ENCODE measurements at regions not wholly inside any gene's neighbourhood (a gene's known extent, or its start where the extent isn't known, plus 50 kb on each side); places are given as distances from the start of the nearest gene placed in this dataset.

GRCh38 chr10:25083546-25084111, 67.2 kb downstream of the THNSL1 start:
- Histone ChIP-seq H4K20me1 (ENCODE audit: low read length) (no peaks in the 10 kb centered on the region), H3K27me3 (ENCODE audit: low read length) (no peaks in the 10 kb centered on the region), H2AFZ (ENCODE audit: low read length) (no peak overlapping the region), H3K9ac (ENCODE audit: low read length) (no peak overlapping the region), H3F3A (ENCODE audit: low read length, unreplicated experiment) (no peaks in the 10 kb centered on the region), H3K27ac (ENCODE audit: low read length) (no peak overlapping the region), H3K36me3 (ENCODE audit: low read depth, low read length) (no peaks in the 10 kb centered on the region), H3K4me2 (ENCODE audit: low read length) (no peak overlapping the region), H3K4me3 (ENCODE audit: low read length) (no peak overlapping the region), H3K4me1 (ENCODE audit: insufficient read depth, low read length) (0 out of 2 replicates have a peak, but pooled peaks cover 3% of the 10 kb centered on the region), H3K9me3 (ENCODE audit: low read length) (no peaks in the 10 kb centered on the region), H3K79me2 (ENCODE audit: low read length) (no peaks in the 10 kb centered on the region), H3K9me2 (replicated peaks; ENCODE audit: low read length) (no peaks in the 10 kb centered on the region)
- intact Hi-C loops (cut with micrococcal nuclease), result loop anchor here (5.0 to 10.0 kb wide), 2 partner anchors 356 to 439 kb away; no protein-coding TSS in a partner anchor
- ATAC-seq (no peak), DNase-seq (no peak)
- ChIA-PET CTCF (no interaction called here), POLR2A (ENCODE audit: unreplicated experiment) (no interaction called here)
- BruUV-seq (replicated peaks), result no TSS peak
- no peak for TF ChIP-seq CTCF (conservative IDR thresholded peaks at IDR 0.05; ENCODE audit: low read depth, low read length)
- no peak for TF ChIP-seq EZH2 (IDR thresholded peaks at IDR 0.05; ENCODE audit: low read length, unreplicated experiment)

- H3K79me2 ChIP-seq (ENCODE audit: low read length), result no peaks in the 10 kb centered on the region
Observed at GRCh38 chr10:25084447-25084846, 68.0 kb downstream of the THNSL1 start.

More at GRCh38 chr10:25084447-25084846, 68.0 kb downstream of the THNSL1 start:
- intact Hi-C loops (cut with micrococcal nuclease), result loop anchor here (5.0 to 10.0 kb wide), 2 partner anchors 357 to 440 kb away; no protein-coding TSS in a partner anchor
- POLR2A ChIA-PET (ENCODE audit: unreplicated experiment), result no interaction called here
- H3K36me3 ChIP-seq (ENCODE audit: low read depth, low read length), result no peaks in the 10 kb centered on the region
- CTCF ChIA-PET, result no interaction called here
- H3K27ac ChIP-seq (ENCODE audit: low read length), result no peak overlapping the region
- H3K4me1 ChIP-seq (ENCODE audit: insufficient read depth, low read length), result 0 out of 2 replicates have a peak, but pooled peaks cover 3% of the 10 kb centered on the region
- ATAC-seq, result no peak
- H4K20me1 ChIP-seq (ENCODE audit: low read length), result no peaks in the 10 kb centered on the region
- no peak overlapping the region for H3K4me3 ChIP-seq (ENCODE audit: low read length)
- DNase-seq, result no peak
- H3K9me3 ChIP-seq (ENCODE audit: low read length), result no peaks in the 10 kb centered on the region
- no peak overlapping the region for H2AFZ ChIP-seq (ENCODE audit: low read length)
- no peaks in the 10 kb centered on the region for H3K9me2 ChIP-seq (replicated peaks; ENCODE audit: low read length)
- no peak overlapping the region for H3K9ac ChIP-seq (ENCODE audit: low read length)
- H3F3A ChIP-seq (ENCODE audit: low read length, unreplicated experiment), result no peaks in the 10 kb centered on the region
- no TSS peak for BruUV-seq (replicated peaks)
- TF ChIP-seq EZH2 (IDR thresholded peaks at IDR 0.05; ENCODE audit: low read length, unreplicated experiment) (no peak), CTCF (conservative IDR thresholded peaks at IDR 0.05; ENCODE audit: low read depth, low read length) (no peak), EZH2phosphoT487 (IDR thresholded peaks at IDR 0.05; ENCODE audit: borderline replicate concordance, low read length) (no peak)
- H3K27me3 ChIP-seq (ENCODE audit: low read length), result no peaks in the 10 kb centered on the region
- H3K4me2 ChIP-seq (ENCODE audit: low read length), result no peak overlapping the region
